Neural cell (in vitro differentiated cells): ENCODE measurements at regions not wholly inside any gene's neighbourhood (a gene's known extent, or its start where the extent isn't known, plus 50 kb on each side); places are given as distances from the start of the nearest gene placed in this dataset.

ENCODE experiments used
- H2AFZ ChIP-seq: fragments of 200-600, 300-800 bp; sonication (generic), shearing (Covaris generic); 2 replicates; pipeline ENCODE4 v1.6.0; 2014; ENCODE audit warnings: low read depth, mild to moderate bottlenecking, antibody characterized with exemption, low read length, moderate library complexity
- H3F3A ChIP-seq: fragments of 200-600 bp; shearing (Covaris generic); 2 replicates; pipeline ENCODE4 v1.6.1; 2016; ENCODE audit warnings: mild to moderate bottlenecking, moderate library complexity, mixed read lengths, antibody characterized with exemption, low read length; ENCODE audit not compliant: insufficient read depth, poor library complexity, severe bottlenecking
- H3K27ac ChIP-seq: fragments of 200-600, 300-800 bp; sonication (generic), shearing (Covaris generic); 2 replicates; pipeline ENCODE4 v1.5.1; 2014; ENCODE audit warnings: mild to moderate bottlenecking, low read length, moderate library complexity
- H3K27me3 ChIP-seq: fragments of 300-800, 200-600 bp; sonication (generic), shearing (Covaris generic); 2 replicates; pipeline ENCODE4 v1.6.0; 2014; ENCODE audit warnings: mild to moderate bottlenecking, low read depth, low read length, moderate library complexity; ENCODE audit not compliant: insufficient read depth
- H3K36me3 ChIP-seq: fragments of 300-800, 200-600 bp; sonication (generic), shearing (Covaris generic); 2 replicates; pipeline ENCODE4 v1.5.1; 2014; ENCODE audit warnings: mild to moderate bottlenecking, antibody characterized with exemption, low read length, moderate library complexity; ENCODE audit not compliant: insufficient read depth
- H3K4me2 ChIP-seq: fragments of 300-800, 200-600 bp; sonication (generic), shearing (Covaris generic); 2 replicates; pipeline ENCODE4 v1.6.0; 2014; ENCODE audit warnings: mild to moderate bottlenecking, low read length
- H3K4me3 ChIP-seq: fragments of 300-800, 200-600 bp; sonication (generic), shearing (Covaris generic); 2 replicates; pipeline ENCODE4 v1.5.1; 2014; ENCODE audit warnings: mild to moderate bottlenecking, low read length, moderate library complexity
- H3K79me2 ChIP-seq: fragments of 200-600 bp; shearing (Covaris generic); replicated peaks from 2 replicates; pipeline ENCODE4 v1.6.0; 2014; ENCODE audit warnings: mild to moderate bottlenecking, low read length, moderate library complexity; ENCODE audit not compliant: insufficient read depth
- H3K9ac ChIP-seq: fragments of 300-800, 200-600 bp; sonication (generic), shearing (Covaris generic); 2 replicates; pipeline ENCODE4 v1.6.1; 2016; ENCODE audit warnings: mild to moderate bottlenecking, low read length, mixed read lengths
- H3K9me2 ChIP-seq: fragments of 200-600 bp; shearing (Covaris generic); 2 replicates; pipeline ENCODE4 v1.6.1; 2016; ENCODE audit warnings: mild to moderate bottlenecking, low read length, mixed read lengths; ENCODE audit not compliant: insufficient read depth
- H3K9me3 ChIP-seq: fragments of 200-600, 300-800 bp; sonication (generic), shearing (Covaris generic); 2 replicates; pipeline ENCODE4 v1.6.1; 2016; ENCODE audit warnings: mild to moderate bottlenecking, mixed run types, low read length, moderate library complexity, mixed read lengths
- H4K20me1 ChIP-seq: fragments of 200-600 bp; shearing (Covaris generic); 2 replicates; pipeline ENCODE4 v1.6.1; 2016; ENCODE audit warnings: mild to moderate bottlenecking, mixed run types; ENCODE audit not compliant: insufficient read depth
- CTCF ChIP-seq: fragments of 450-650 bp; IDR thresholded peaks from 2 replicates; pipeline ENCODE4 v1.5.1; 2014; ENCODE audit warnings: antibody characterized with exemption, mild to moderate bottlenecking, moderate library complexity; ENCODE audit not compliant: poor library complexity, severe bottlenecking
- EP300 ChIP-seq: fragments of 450-650 bp; conservative IDR thresholded peaks from 2 replicates; pipeline ENCODE4 v1.6.1; 2014; ENCODE audit warnings: antibody characterized with exemption, mild to moderate bottlenecking, moderate library complexity; ENCODE audit not compliant: poor library complexity, severe bottlenecking
- EZH2 ChIP-seq: fragments of 200-600, 300-800 bp; shearing (Covaris generic), sonication (generic); IDR thresholded peaks from 2 replicates; pipeline ENCODE4 v1.6.1; 2014; ENCODE audit warnings: antibody characterized with exemption, low read length, borderline replicate concordance, mild to moderate bottlenecking; ENCODE audit not compliant: insufficient read depth, poor library complexity, severe bottlenecking
- MXI1 ChIP-seq: fragments of 450-650 bp; conservative IDR thresholded peaks from 2 replicates; pipeline ENCODE4 v1.6.1; 2014; ENCODE audit warnings: antibody characterized with exemption, mild to moderate bottlenecking; ENCODE audit not compliant: poor library complexity, severe bottlenecking
- POLR2AphosphoS5 ChIP-seq: IDR thresholded peaks from 2 replicates; pipeline ENCODE4 v1.6.1; 2012
- RAD21 ChIP-seq: fragments of 450-650 bp; conservative IDR thresholded peaks from 2 replicates; pipeline ENCODE4 v1.6.1; 2014; ENCODE audit warnings: antibody characterized with exemption, mild to moderate bottlenecking, moderate library complexity
- REST ChIP-seq: IDR thresholded peaks from 2 replicates; pipeline ENCODE4 v1.6.1; 2012; ENCODE audit warnings: borderline replicate concordance
- SMC3 ChIP-seq: fragments of 450-650 bp; conservative IDR thresholded peaks from 2 replicates; pipeline ENCODE4 v1.6.1; 2014; ENCODE audit warnings: antibody characterized with exemption, mild to moderate bottlenecking, moderate library complexity; ENCODE audit not compliant: poor library complexity
- TAF1 ChIP-seq: IDR thresholded peaks from 2 replicates; pipeline ENCODE4 v1.6.1; 2012; ENCODE audit warnings: low read depth

- Histone ChIP-seq H3K36me3 (no peaks in the 10 kb centered on the region), H3F3A (no peaks in the 10 kb centered on the region), H4K20me1 (no peaks in the 10 kb centered on the region), H3K9me2 (no peaks in the 10 kb centered on the region), H2AFZ (no peak overlapping the region), H3K27me3 (no peaks in the 10 kb centered on the region), H3K79me2 (no peaks in the 10 kb centered on the region), H3K9ac (no peak overlapping the region), H3K4me2 (no peak overlapping the region), H3K27ac (no peak overlapping the region), H3K9me3 (no peaks in the 10 kb centered on the region), H3K4me3 (no peak overlapping the region)
- no peak for TF ChIP-seq MXI1
- TF ChIP-seq CTCF: no peak
- TF ChIP-seq SMC3: no peak
- no peak for TF ChIP-seq RAD21
- TF ChIP-seq POLR2AphosphoS5: no peak
- TF ChIP-seq TAF1: no peak
- no peak for TF ChIP-seq EP300
- TF ChIP-seq EZH2: no peak
- TF ChIP-seq REST: no peak
These were observed 539.2 kb downstream of the TLE1 start for GRCh38 chr9:81150016-81150625.

GRCh38 chr9:81146684-81147337 is 542.5 kb downstream of the TLE1 start:
- H2AFZ ChIP-seq: no peak overlapping the region
- H4K20me1 ChIP-seq: no peaks in the 10 kb centered on the region
- H3K9ac ChIP-seq: no peak overlapping the region
- no peaks in the 10 kb centered on the region for H3K27me3 ChIP-seq
- H3K4me3 ChIP-seq: no peak overlapping the region
- H3K9me3 ChIP-seq: no peaks in the 10 kb centered on the region
- no peaks in the 10 kb centered on the region for H3K79me2 ChIP-seq
- H3K9me2 ChIP-seq: no peaks in the 10 kb centered on the region
- H3K27ac ChIP-seq: no peak overlapping the region
- H3K4me2 ChIP-seq: no peak overlapping the region
- H3F3A ChIP-seq: peaks cover 4% of the 10 kb centered on the region
- TF ChIP-seq RAD21: no peak
- no peak for TF ChIP-seq SMC3
- no peak for TF ChIP-seq POLR2AphosphoS5
- no peak for TF ChIP-seq EZH2
- no peak for TF ChIP-seq TAF1
- no peak for TF ChIP-seq CTCF
- TF ChIP-seq REST: no peak
- no peak for TF ChIP-seq MXI1
- TF ChIP-seq EP300: no peak
- H3K36me3 ChIP-seq: no peaks in the 10 kb centered on the region
